ENCODE measurements at regions not wholly inside any gene's neighbourhood (a gene's known extent, or its start where the extent isn't known, plus 50 kb on each side); places are given as distances from the start of the nearest gene placed in this dataset.
"Not testable (repeated sequence)": the region's sequence is repeated elsewhere in the genome, so short reads cannot be mapped to it uniquely, and the experiment has no call there.

DNA sequence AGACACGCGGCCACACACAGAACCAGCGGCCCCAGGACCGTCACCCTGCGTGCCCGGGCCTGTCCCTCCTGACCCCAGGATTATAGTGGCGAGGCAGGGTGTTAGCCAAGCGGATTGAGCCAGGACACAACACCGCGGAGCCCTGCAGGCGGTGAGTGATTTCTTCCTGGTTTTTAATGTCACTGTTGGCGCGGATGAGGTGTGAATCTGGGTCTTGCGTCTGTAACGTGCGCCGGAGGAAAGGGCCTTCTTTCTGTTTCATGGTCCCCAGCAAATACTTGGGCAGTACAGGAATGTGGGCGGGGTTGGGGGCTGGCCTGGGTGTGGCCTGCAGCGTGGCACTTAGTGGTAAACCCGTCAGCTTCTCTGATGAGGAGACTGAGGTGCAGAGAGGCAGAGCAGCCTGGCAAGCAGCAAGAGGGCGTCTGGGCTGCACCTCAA is 154.9 kb downstream of the NPIPB11 start:
- TF ChIP-seq, protein P1, sequence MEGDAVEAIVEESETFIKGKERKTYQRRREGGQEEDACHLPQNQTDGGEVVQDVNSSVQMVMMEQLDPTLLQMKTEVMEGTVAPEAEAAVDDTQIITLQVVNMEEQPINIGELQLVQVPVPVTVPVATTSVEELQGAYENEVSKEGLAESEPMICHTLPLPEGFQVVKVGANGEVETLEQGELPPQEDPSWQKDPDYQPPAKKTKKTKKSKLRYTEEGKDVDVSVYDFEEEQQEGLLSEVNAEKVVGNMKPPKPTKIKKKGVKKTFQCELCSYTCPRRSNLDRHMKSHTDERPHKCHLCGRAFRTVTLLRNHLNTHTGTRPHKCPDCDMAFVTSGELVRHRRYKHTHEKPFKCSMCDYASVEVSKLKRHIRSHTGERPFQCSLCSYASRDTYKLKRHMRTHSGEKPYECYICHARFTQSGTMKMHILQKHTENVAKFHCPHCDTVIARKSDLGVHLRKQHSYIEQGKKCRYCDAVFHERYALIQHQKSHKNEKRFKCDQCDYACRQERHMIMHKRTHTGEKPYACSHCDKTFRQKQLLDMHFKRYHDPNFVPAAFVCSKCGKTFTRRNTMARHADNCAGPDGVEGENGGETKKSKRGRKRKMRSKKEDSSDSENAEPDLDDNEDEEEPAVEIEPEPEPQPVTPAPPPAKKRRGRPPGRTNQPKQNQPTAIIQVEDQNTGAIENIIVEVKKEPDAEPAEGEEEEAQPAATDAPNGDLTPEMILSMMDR (IDR thresholded peaks at IDR 0.05): not testable (repeated sequence)
- not testable (repeated sequence) for TF ChIP-seq POLR2A (IDR thresholded peaks at IDR 0.05)

Measured in esophagus squamous epithelium (tissue), 4 donors.